ENCODE measurements at regions not wholly inside any gene's neighbourhood (a gene's known extent, or its start where the extent isn't known, plus 50 kb on each side); places are given as distances from the start of the nearest gene placed in this dataset.
A peak's percentile ranks its signal among the peaks of the same experiment; 100 is the strongest.
"Not testable (repeated sequence)": the region's sequence is repeated elsewhere in the genome, so short reads cannot be mapped to it uniquely, and the experiment has no call there.

GRCh38 chr4:167964766-167965373 is 127.5 kb upstream of the ANXA10 start:
- DNase-seq (no peak), ATAC-seq (ENCODE audit: low read depth in 2 of 2) (no peak)
- Mint-ChIP-seq H3K4me3 (no peak overlapping the region), H3K36me3 (no peaks in the 10 kb centered on the region), H3K9me3 (peaks cover 0 to 15% (median 2%) of the 10 kb centered on the region in 7 donors), H3K27me3 (no peaks in the 10 kb centered on the region), H3K27ac (no peak overlapping the region), H3K4me1 (no peaks in the 10 kb centered on the region)

- DNase-seq (no peak), ATAC-seq (ENCODE audit: low read depth in 2 of 2) (no peak)
- Mint-ChIP-seq H3K27ac (no peak overlapping the region), H3K36me3 (peaks cover 0 to 5% of the 10 kb centered on the region in 2 donors), H3K9me3 (peaks cover 2 to 12% (median 5%) of the 10 kb centered on the region in 7 donors), H3K4me3 (no peak overlapping the region), H3K27me3 (no peaks in the 10 kb centered on the region), H3K4me1 (no peaks in the 10 kb centered on the region)
Measured at GRCh38 chr4:167966143-167966542, 126.2 kb upstream of the ANXA10 start.

GRCh38 chr4:167973513-167973912 is 118.8 kb upstream of the ANXA10 start:
- Mint-ChIP-seq H3K4me3 (no peak overlapping the region), H3K36me3 (peaks cover 0 to 5% of the 10 kb centered on the region in 2 donors), H3K27ac (no peak overlapping the region), H3K4me1 (no peaks in the 10 kb centered on the region), H3K9me3 (peaks cover 10 to 62% (median 27%) of the 10 kb centered on the region in 7 donors), H3K27me3 (no peaks in the 10 kb centered on the region)
- ATAC-seq (ENCODE audit: low read depth in 2 of 2) (no peak), DNase-seq (no peak)

DNA sequence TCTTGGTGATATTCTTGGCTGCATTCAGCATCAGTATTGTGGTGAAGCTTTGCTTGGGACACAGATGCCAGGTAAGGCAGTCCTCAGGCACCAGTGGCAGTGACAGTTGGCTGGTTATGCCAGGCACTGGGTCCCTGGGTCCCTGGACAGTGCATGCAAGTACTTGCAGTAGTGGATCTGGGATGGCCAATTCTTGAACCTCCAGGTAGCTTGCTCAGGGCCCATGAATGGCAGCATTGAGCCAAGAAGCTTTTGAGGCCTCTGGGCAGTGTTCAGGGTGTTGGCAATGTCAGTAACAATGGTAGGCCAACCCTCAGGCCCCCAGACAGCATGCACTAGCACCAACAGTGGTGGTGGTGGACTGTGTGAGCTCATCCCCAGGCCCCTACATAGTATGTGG is 106.8 kb upstream of the ANXA10 start:
- Mint-ChIP-seq H3K27me3 (no peaks in the 10 kb centered on the region), H3K4me3 (no peak overlapping the region), H3K36me3 (no peaks in the 10 kb centered on the region), H3K9me3 (peaks cover 5 to 29% (median 8%) of the 10 kb centered on the region in 7 donors), H3K4me1 (no peaks in the 10 kb centered on the region), H3K27ac (no peak overlapping the region)
- no peak for ATAC-seq (ENCODE audit: low read depth in 2 of 2)
- DNase-seq: no peak

DNA sequence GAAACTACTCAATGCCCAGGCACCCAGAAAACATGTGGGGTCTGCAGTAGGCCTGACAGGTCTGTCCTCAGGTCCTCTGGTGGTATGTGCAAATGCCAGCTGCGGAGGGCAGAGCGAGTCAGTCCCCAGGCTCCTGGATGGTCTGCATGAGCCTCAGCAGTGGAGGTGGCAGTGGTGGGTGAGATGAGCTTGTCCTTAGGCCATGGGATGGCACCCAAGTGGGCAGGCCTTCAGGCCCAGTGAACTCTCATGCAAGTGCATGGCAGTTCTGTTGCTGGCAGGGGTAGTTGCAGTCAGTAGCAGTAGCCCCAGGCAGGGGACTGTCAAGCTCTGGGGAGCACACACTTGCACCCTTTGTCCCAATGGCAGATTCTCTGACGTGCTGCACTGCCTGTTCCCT is 106.3 kb upstream of the ANXA10 start:
- H3K27ac Mint-ChIP-seq: no peak overlapping the region
- H3K4me1 Mint-ChIP-seq: no peaks in the 10 kb centered on the region
- H3K4me3 Mint-ChIP-seq: no peak overlapping the region
- no peak for DNase-seq
- no peak for ATAC-seq (ENCODE audit: low read depth in 2 of 2)
- H3K9me3 Mint-ChIP-seq: peaks cover 5 to 26% (median 8%) of the 10 kb centered on the region in 7 donors
- no peaks in the 10 kb centered on the region for H3K27me3 Mint-ChIP-seq
- no peaks in the 10 kb centered on the region for H3K36me3 Mint-ChIP-seq

DNA sequence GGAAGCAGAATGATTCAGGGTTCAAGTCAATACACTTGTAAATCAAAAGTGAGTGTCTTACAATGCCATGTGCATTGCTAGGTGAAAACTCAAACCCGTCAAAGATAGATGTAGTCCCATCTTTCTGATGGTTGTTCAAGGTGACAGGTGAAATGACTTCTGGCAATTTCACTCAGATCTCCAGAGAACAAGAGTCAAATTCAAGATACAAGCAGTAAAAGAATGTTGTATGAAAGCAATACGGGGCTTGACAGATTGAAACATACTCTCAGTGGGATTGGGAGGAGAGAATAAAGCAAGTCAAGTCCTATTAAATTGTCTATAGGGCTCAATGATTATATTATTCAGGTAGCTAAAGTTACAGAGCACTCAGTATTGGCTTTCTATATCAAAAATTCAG is 105.1 kb upstream of the ANXA10 start:
- H3K36me3 Mint-ChIP-seq: no peaks in the 10 kb centered on the region
- H3K4me3 Mint-ChIP-seq: no peak overlapping the region
- H3K27ac Mint-ChIP-seq: no peak overlapping the region
- H3K27me3 Mint-ChIP-seq: no peaks in the 10 kb centered on the region
- no peaks in the 10 kb centered on the region for H3K4me1 Mint-ChIP-seq
- peaks cover 5 to 19% (median 8%) of the 10 kb centered on the region in 7 donors for H3K9me3 Mint-ChIP-seq
- no peak for DNase-seq
- no peak for ATAC-seq (ENCODE audit: low read depth in 2 of 2)

DNA sequence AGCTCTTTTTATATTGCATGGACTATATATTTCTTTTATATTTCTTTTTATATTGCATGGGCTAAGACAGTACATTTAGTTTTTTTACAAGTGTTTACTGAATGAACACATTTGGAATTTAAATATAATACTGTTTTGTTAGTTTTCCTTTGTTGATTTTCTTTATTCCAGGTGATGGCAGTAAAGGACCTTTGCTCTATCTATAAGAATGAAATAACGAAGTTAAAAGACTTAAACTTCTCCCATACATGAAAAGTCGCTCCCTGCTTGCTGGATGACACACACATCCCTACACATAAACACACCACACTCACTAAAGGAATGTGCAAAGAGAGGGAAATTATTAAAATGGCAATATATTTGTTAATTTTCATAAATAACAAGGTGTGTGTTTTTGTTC is 102.5 kb upstream of the ANXA10 start:
- no peak overlapping the region for H3K27ac Mint-ChIP-seq
- no peaks in the 10 kb centered on the region for H3K4me1 Mint-ChIP-seq
- H3K36me3 Mint-ChIP-seq: no peaks in the 10 kb centered on the region
- H3K27me3 Mint-ChIP-seq: no peaks in the 10 kb centered on the region
- no peak overlapping the region for H3K4me3 Mint-ChIP-seq
- DNase-seq (no peak), ATAC-seq (ENCODE audit: low read depth in 2 of 2) (no peak)
- H3K9me3 Mint-ChIP-seq: peaks cover 0 to 13% (median 5%) of the 10 kb centered on the region in 7 donors

DNA sequence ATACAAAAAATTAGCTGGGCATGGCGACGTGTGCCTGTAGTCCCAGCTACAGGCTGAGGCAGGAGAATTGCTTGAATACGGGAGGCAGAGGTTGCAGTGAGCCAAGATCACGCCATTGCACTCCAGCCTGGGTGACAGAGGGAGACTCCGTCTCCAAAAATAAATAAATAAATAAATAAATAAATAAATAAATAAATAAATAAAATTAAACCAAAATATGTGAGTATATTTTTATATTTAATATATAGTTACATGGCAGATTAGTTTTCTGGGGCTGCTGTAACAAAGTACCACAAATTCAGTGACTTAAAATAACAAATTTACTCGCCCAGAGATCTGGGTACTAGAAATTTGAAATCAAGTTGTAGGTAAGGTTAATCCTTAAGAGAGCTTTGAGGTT is 84.2 kb upstream of the ANXA10 start:
- not testable (repeated sequence) for H3K4me1 Mint-ChIP-seq; H3K27me3 Mint-ChIP-seq; H3K4me3 Mint-ChIP-seq; ATAC-seq (ENCODE audit: low read depth in 2 of 2); DNase-seq; H3K9me3 Mint-ChIP-seq; H3K36me3 Mint-ChIP-seq
- peak overlapping the region in 2 of 6 donors; percentile 53 to 85 for H3K27ac Mint-ChIP-seq

DNA sequence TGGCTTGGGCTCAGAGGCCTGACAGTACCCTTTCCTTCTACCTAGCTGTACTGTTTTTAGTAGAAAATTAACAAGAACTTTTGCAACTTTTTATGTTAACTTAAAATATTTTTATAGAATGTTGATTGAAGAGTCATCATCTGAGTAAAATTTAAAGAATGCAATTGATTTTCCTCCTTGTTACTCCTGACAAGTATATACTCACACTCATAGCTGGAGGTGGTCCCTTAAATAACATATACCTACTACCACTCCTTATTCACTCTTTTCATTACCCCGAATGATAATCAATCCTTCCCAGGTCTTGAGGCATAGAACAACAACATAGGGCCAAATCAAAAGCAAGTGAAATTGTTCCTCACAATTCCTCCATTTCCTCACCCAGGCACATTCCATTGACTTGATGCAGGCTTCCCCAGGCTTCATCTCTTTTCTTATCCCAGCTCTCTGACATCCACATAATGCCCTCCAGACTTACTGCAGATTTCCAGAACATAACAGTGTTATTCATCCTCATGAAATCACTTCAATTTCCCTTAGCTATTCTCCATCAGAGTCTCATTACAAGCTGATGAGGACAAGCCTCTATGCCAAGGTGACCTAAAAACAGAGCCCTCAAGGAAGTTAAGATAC is 73.2 kb upstream of the ANXA10 start:
- no peaks in the 10 kb centered on the region for H3K27me3 Mint-ChIP-seq
- H3K4me3 Mint-ChIP-seq: no peak overlapping the region
- ATAC-seq (ENCODE audit: low read depth in 2 of 2) (no peak), DNase-seq (no peak)
- no peaks in the 10 kb centered on the region for H3K4me1 Mint-ChIP-seq
- peaks cover 0 to 9% of the 10 kb centered on the region in 2 donors for H3K36me3 Mint-ChIP-seq
- peaks cover 4 to 30% (median 14%) of the 10 kb centered on the region in 7 donors for H3K9me3 Mint-ChIP-seq
- no peak overlapping the region for H3K27ac Mint-ChIP-seq

- peaks cover 4 to 24% (median 14%) of the 10 kb centered on the region in 7 donors for H3K9me3 Mint-ChIP-seq
- peaks cover 0 to 9% of the 10 kb centered on the region in 2 donors for H3K36me3 Mint-ChIP-seq
- no peak for DNase-seq
- no peaks in the 10 kb centered on the region for H3K4me1 Mint-ChIP-seq
- ATAC-seq (ENCODE audit: low read depth in 2 of 2): no peak
- H3K4me3 Mint-ChIP-seq: no peak overlapping the region
- no peak overlapping the region for H3K27ac Mint-ChIP-seq
- no peaks in the 10 kb centered on the region for H3K27me3 Mint-ChIP-seq
Measured at GRCh38 chr4:168019921-168020320, 72.4 kb upstream of the ANXA10 start.

DNA sequence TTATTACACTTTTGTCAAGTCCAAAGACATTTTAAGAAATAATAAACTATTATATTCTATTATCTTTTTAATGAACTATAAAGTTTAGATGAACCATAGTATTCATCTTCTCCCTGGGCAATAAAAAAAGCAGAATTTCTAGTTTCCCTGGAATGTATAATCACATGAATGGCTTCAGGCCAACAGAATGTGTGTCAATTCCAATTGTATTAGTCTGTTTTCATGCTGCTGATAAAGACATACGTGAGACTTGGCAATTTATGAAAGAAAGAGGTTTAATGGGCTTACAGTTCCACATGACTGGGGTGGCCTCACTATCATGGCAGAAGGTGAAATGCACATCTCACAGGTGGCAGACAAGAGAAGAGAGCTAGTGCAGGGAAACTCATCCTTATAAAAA is 70.7 kb upstream of the ANXA10 start:
- H3K27me3 Mint-ChIP-seq: no peaks in the 10 kb centered on the region
- DNase-seq (no peak), ATAC-seq (ENCODE audit: low read depth in 2 of 2) (no peak)
- H3K36me3 Mint-ChIP-seq: peaks cover 0 to 9% of the 10 kb centered on the region in 2 donors
- H3K4me3 Mint-ChIP-seq: no peak overlapping the region
- no peak overlapping the region for H3K27ac Mint-ChIP-seq
- H3K4me1 Mint-ChIP-seq: no peaks in the 10 kb centered on the region
- H3K9me3 Mint-ChIP-seq: peaks cover 4 to 22% (median 14%) of the 10 kb centered on the region in 7 donors

DNA sequence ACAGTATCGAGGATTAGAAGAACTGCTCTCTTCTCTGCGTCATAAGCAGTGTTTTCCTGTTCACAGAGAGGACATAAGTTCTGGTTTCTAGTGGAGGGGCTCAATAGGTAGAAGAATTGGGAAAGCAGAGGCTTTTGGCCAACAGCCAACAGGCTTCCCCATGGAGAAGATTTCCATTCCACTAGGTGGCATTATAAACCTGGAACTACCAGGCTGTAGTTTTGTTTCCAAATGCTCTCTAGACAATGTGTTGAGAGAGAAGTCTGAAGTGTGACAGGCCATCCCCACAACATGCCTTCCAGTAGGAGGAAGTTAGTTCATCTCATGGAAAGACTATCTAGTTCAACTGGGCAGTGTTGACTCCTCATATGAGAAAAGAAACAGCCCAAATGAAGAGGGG is 63.8 kb upstream of the ANXA10 start:
- no peaks in the 10 kb centered on the region for H3K4me1 Mint-ChIP-seq
- H3K9me3 Mint-ChIP-seq: peaks cover 1 to 9% (median 3%) of the 10 kb centered on the region in 7 donors
- no peaks in the 10 kb centered on the region for H3K27me3 Mint-ChIP-seq
- no peak overlapping the region for H3K27ac Mint-ChIP-seq
- ATAC-seq (ENCODE audit: low read depth in 2 of 2): no peak
- peaks cover 0 to under 1% of the 10 kb centered on the region in 2 donors for H3K36me3 Mint-ChIP-seq
- DNase-seq: no peak
- no peak overlapping the region for H3K4me3 Mint-ChIP-seq

DNA sequence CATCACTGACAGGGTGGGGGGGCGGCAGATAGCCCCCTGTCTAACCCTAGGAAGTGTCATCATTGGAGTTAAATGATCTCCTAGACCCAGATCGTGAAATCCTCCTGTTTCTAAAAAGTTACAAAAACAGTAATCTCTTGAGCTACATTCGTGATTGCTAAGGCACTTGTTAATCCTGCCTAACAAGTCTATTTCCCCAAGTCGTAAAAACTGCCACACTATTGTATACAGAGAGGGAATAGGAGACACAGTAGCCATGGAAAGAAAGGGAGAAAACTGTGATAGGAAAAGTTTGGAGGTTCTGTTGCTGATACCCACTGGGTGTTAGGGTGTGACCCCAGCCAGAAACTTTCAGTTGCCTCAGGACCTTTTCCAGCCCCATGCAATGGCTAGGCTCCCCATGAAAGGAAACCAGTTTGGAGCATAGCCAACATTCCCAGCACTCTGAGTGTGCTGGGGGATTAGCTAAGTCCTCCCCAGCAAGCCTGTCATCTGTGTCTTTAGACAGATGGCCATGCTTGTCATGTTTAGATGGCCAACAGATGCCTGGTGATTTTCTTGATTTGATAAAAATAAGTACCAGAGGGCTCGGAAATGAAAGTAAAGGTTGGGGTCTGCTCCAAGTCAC is 63.3 kb upstream of the ANXA10 start:
- Mint-ChIP-seq H3K4me1 (no peaks in the 10 kb centered on the region), H3K9me3 (peaks cover 0 to 6% (median 2%) of the 10 kb centered on the region in 7 donors), H3K27me3 (no peaks in the 10 kb centered on the region), H3K4me3 (no peak overlapping the region), H3K27ac (no peak overlapping the region), H3K36me3 (no peaks in the 10 kb centered on the region)
- no peak for DNase-seq
- no peak for ATAC-seq (ENCODE audit: low read depth in 2 of 2)

DNA sequence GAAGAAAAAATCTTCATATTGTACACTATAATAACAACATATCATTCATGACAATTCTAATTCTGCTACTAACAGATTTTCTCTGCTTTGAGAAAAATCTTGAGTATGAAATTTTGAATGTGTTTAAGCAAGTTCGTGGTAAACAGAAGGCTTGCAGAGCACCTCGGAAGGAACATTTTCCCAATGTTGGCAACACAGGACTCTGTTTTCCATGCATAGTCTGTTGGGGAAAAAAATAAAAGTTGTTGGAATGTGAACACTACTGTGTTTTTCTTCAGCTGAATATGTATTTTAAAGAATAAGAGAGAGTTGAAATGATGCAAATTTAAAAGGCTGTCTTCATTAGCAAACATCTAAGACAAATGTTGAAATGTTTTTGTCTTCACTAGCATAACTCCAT is 54.7 kb upstream of the ANXA10 start:
- H3K9me3 Mint-ChIP-seq: no peaks in the 10 kb centered on the region
- H3K27ac Mint-ChIP-seq: no peak overlapping the region
- no peaks in the 10 kb centered on the region for H3K4me1 Mint-ChIP-seq
- no peaks in the 10 kb centered on the region for H3K36me3 Mint-ChIP-seq
- DNase-seq: no peak
- no peak for ATAC-seq (ENCODE audit: low read depth in 2 of 2)
- no peak overlapping the region for H3K4me3 Mint-ChIP-seq
- H3K27me3 Mint-ChIP-seq: no peaks in the 10 kb centered on the region

Data from naive B cell (primary cell).